ENCODE measurements at regions not wholly inside any gene's neighbourhood (a gene's known extent, or its start where the extent isn't known, plus 50 kb on each side); places are given as distances from the start of the nearest gene placed in this dataset.

DNA sequence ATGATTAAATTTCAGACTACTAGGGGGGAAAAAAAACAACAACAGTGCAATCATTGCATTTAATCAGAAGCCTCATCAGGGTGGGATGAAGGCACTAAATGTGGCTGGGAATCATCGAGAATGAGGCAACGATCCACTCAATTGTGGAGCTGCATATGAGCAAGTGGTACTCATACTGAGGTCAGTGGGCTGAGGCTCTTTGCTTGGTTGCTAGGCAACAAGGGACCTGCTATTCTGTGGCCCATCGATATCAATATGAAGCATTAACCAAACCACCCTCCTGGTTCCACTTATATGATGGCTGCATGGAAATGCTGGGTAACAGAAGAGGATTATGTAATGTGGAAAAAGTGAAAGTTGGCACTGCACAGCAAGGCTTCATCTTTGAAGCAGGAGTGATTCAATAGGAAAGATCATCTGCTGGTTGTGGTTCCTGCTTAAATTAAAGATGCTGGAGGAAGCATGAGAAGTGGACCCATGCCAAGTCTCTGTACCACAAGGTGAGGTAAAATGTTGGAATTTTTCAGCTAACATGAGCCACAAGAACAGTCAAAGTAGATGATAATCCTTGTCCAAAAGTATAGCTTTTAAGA lies 159.8 kb upstream of the HMHB1 start:
- H3K9me3 ChIP-seq (ENCODE audit: control insufficient read depth in 2 of 3, insufficient read depth in 1 of 3, low read length in 3 of 3), result no peaks in the 10 kb centered on the region
- no peak overlapping the region for H3K9ac ChIP-seq (ENCODE audit: low read length in 3 of 3)
- DNase-seq, result no peak
- TF ChIP-seq, protein P1, sequence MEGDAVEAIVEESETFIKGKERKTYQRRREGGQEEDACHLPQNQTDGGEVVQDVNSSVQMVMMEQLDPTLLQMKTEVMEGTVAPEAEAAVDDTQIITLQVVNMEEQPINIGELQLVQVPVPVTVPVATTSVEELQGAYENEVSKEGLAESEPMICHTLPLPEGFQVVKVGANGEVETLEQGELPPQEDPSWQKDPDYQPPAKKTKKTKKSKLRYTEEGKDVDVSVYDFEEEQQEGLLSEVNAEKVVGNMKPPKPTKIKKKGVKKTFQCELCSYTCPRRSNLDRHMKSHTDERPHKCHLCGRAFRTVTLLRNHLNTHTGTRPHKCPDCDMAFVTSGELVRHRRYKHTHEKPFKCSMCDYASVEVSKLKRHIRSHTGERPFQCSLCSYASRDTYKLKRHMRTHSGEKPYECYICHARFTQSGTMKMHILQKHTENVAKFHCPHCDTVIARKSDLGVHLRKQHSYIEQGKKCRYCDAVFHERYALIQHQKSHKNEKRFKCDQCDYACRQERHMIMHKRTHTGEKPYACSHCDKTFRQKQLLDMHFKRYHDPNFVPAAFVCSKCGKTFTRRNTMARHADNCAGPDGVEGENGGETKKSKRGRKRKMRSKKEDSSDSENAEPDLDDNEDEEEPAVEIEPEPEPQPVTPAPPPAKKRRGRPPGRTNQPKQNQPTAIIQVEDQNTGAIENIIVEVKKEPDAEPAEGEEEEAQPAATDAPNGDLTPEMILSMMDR (IDR thresholded peaks at IDR 0.05; ENCODE audit: borderline replicate concordance, extremely low read depth, insufficient read depth), result no peak
- no peaks in the 10 kb centered on the region for H3K36me3 ChIP-seq (ENCODE audit: control insufficient read depth in 2 of 3, insufficient read depth in 3 of 3, low read length in 3 of 3)
- intact Hi-C loops (cut with DNase I), result no loop called here
- H3K4me3 ChIP-seq (ENCODE audit: low read length in 3 of 3), result no peak overlapping the region
- no peaks in the 10 kb centered on the region for H3K27me3 ChIP-seq (ENCODE audit: control insufficient read depth, insufficient read depth, low read length)
- no peak for FAIRE-seq
- H3K4me1 ChIP-seq (ENCODE audit: control insufficient read depth in 2 of 3, insufficient read depth in 2 of 3, low read depth in 1 of 3, low read length in 3 of 3), result no peaks in the 10 kb centered on the region
- H3K27ac ChIP-seq (ENCODE audit: low read depth in 2 of 2, low read length in 2 of 2), result no peak overlapping the region

DNA sequence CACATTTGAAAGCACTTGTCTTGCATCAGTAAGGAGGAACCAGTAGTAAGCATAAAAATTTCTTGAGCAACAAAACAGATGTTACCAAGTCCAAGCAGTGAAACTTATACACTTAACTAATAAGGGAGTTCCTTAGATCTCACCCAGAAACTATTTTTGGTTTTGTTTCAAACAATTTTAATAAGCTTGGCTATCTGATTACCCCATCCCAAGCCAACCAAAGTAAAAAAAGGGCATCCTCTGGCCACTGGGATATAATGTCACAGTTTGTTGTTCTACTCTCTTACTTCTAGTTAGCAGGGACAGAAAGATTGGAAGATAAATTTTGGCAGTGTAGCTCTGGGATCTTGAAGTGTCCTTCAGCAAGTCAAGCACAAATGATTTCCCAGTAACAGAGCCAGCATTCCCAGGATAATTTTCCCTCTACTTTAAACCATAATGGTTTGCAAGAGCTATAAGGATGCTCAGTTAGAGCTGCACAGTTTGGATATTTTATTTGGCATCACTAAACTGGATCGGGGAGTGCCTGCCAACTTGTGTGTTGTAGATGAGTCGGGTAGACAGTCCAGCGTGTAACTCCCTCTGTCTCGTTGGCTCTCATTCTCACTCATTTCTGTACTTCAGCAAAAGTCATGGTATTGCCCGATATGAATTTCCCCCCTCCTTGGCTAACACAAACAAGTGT lies 161.9 kb upstream of the HMHB1 start:
- TF ChIP-seq, protein P1 (IDR thresholded peaks at IDR 0.05; ENCODE audit: borderline replicate concordance, extremely low read depth, insufficient read depth), result no peak

DNA sequence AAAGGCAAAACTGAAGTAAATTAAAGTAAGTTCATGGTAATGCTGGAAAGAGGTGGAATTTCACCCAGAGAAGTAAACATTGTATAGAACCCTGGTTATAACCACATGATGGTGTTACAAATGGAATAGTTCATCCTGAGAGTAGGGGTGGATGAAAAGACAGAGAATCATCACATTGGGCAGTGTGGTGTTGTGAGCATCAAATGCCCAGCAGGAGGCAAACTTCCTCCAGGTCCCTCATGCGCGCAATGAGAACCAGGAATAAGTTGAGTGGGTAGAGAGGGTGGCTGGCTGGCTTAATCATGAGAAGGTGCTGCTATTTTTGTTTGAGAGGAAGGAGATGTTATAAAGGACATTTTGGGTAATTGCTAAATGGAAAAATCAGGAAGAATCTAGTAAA lies 163.3 kb upstream of the HMHB1 start:
- FAIRE-seq (no peak), DNase-seq (no peak)
- no peak overlapping the region for H3K27ac ChIP-seq (ENCODE audit: low read depth in 2 of 2, low read length in 2 of 2)
- no peaks in the 10 kb centered on the region for H3K36me3 ChIP-seq (ENCODE audit: control insufficient read depth in 2 of 3, insufficient read depth in 3 of 3, low read length in 3 of 3)
- H3K4me3 ChIP-seq (ENCODE audit: low read length in 3 of 3), result no peak overlapping the region
- TF ChIP-seq, protein P1 (IDR thresholded peaks at IDR 0.05; ENCODE audit: borderline replicate concordance, extremely low read depth, insufficient read depth), result peak; percentile 35
- no peaks in the 10 kb centered on the region for H3K9me3 ChIP-seq (ENCODE audit: control insufficient read depth in 2 of 3, insufficient read depth in 1 of 3, low read length in 3 of 3)
- no peaks in the 10 kb centered on the region for H3K27me3 ChIP-seq (ENCODE audit: control insufficient read depth, insufficient read depth, low read length)
- H3K9ac ChIP-seq (ENCODE audit: low read length in 3 of 3), result no peak overlapping the region
- intact Hi-C loops (cut with DNase I), result no loop called here
- H3K4me1 ChIP-seq (ENCODE audit: control insufficient read depth in 2 of 3, insufficient read depth in 2 of 3, low read depth in 1 of 3, low read length in 3 of 3), result no peaks in the 10 kb centered on the region

More for the DNA sequence above, 161.9 kb upstream of the HMHB1 start:
- no peaks in the 10 kb centered on the region for H3K36me3 ChIP-seq (ENCODE audit: control insufficient read depth in 2 of 3, insufficient read depth in 3 of 3, low read length in 3 of 3)
- H3K9me3 ChIP-seq (ENCODE audit: control insufficient read depth in 2 of 3, insufficient read depth in 1 of 3, low read length in 3 of 3), result no peaks in the 10 kb centered on the region
- no peak overlapping the region for H3K9ac ChIP-seq (ENCODE audit: low read length in 3 of 3)
- no peak overlapping the region for H3K4me3 ChIP-seq (ENCODE audit: low read length in 3 of 3)
- DNase-seq, result no peak
- intact Hi-C loops (cut with DNase I), result no loop called here
- H3K27me3 ChIP-seq (ENCODE audit: control insufficient read depth, insufficient read depth, low read length), result no peaks in the 10 kb centered on the region
- H3K27ac ChIP-seq (ENCODE audit: low read depth in 2 of 2, low read length in 2 of 2), result no peak overlapping the region
- FAIRE-seq, result no peak
- no peaks in the 10 kb centered on the region for H3K4me1 ChIP-seq (ENCODE audit: control insufficient read depth in 2 of 3, insufficient read depth in 2 of 3, low read depth in 1 of 3, low read length in 3 of 3)

Data from kidney (tissue), 13 donors.